OCI-LY3 (cell line): ENCODE measurements at regions not wholly inside any gene's neighbourhood (a gene's known extent, or its start where the extent isn't known, plus 50 kb on each side); places are given as distances from the start of the nearest gene placed in this dataset.

ENCODE experiments used
- H2AFZ ChIP-seq: fragments of 200-600, 300-600 bp; shearing (Covaris generic); 2 replicates; pipeline ENCODE4 v1.6.0; 2014; ENCODE audit warnings: antibody characterized with exemption, low read depth, low read length
- H3K27ac ChIP-seq: fragments of 200-600, 300-600 bp; sonication (generic); 2 replicates; pipeline ENCODE4 v1.5.1; 2014; ENCODE audit warnings: mild to moderate bottlenecking, low read length, moderate library complexity, mixed read lengths
- H3K27me3 ChIP-seq: fragments of 200-600, 300-600 bp; sonication (generic); 2 replicates; pipeline ENCODE4 v1.6.1; 2014; ENCODE audit warnings: low read depth, low read length, mixed read lengths
- H3K36me3 ChIP-seq: fragments of 200-600, 300-600 bp; sonication (generic); replicated peaks from 2 replicates; pipeline ENCODE3; 2014; ENCODE audit warnings: low read depth, low read length, mixed read lengths
- H3K4me1 ChIP-seq: fragments of 300-600, 200-600 bp; sonication (generic); 2 replicates; pipeline ENCODE4 v1.6.1; 2014; ENCODE audit warnings: low read length, mixed read lengths
- H3K4me2 ChIP-seq: fragments of 200-600, 300-600 bp; sonication (generic); 2 replicates; pipeline ENCODE4 v1.6.1; 2014; ENCODE audit warnings: low read length, mixed read lengths
- H3K4me3 ChIP-seq: fragments of 300-600, 200-600 bp; sonication (generic); 2 replicates; pipeline ENCODE4 v1.5.1; 2014; ENCODE audit warnings: antibody characterized with exemption, mild to moderate bottlenecking, low read length, moderate library complexity
- H3K79me2 ChIP-seq: fragments of 300-600, 200-600 bp; shearing (Covaris generic); 2 replicates; pipeline ENCODE4 v1.6.1; 2014; ENCODE audit warnings: mild to moderate bottlenecking, low read length, mixed read lengths
- H3K9ac ChIP-seq: fragments of 300-600, 200-600 bp; shearing (Covaris generic); 2 replicates; pipeline ENCODE4 v1.6.0; 2014; ENCODE audit warnings: mild to moderate bottlenecking, low read length, moderate library complexity
- H3K9me3 ChIP-seq: fragments of 200-600, 300-600 bp; shearing (Covaris generic); 2 replicates; pipeline ENCODE4 v1.6.1; 2014; ENCODE audit warnings: low read length, mixed read lengths; ENCODE audit not compliant: insufficient read depth
- H4K20me1 ChIP-seq: fragments of 200-600, 300-600 bp; sonication (generic); 2 replicates; pipeline ENCODE4 v1.6.1; 2016; ENCODE audit warnings: low read length, mixed read lengths; ENCODE audit not compliant: insufficient read depth
- EZH2phosphoT487 ChIP-seq: fragments of 200-600 bp; shearing (Covaris generic); IDR thresholded peaks from 2 replicates; pipeline ENCODE4 v1.6.1; 2018; ENCODE audit warnings: antibody characterized with exemption, mixed run types, low read depth
- TF ChIP-seq, protein P1 (sequence below): fragments of 200-600, 300-600 bp; sonication (generic); IDR thresholded peaks from 2 replicates; pipeline ENCODE4 v1.5.1; 2014; ENCODE audit warnings: antibody characterized with exemption, low read length, low read depth

DNA sequence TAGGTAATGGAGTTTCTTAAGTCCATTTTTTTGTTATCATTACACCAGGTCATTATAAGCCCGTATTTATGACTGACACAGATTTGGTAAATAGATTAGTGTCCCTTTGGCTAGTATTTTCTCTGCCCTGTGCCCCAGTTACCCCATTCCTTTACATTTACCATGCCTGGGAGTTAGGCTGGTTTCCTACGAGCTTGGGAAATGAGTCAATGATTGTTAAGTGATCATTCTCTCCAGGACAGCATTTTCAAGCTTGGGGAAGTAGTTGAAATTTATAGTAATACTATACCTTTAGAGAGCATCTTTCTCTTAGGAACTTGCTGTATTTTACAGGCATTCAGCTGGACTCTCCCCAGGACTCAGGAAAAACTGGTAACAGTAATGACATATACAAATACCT, 573.1 kb downstream of the TLE4 start:
- Histone ChIP-seq H3K9ac (no peak overlapping the region), H4K20me1 (no peaks in the 10 kb centered on the region), H3K27me3 (0 out of 2 replicates have a peak, but pooled peaks cover 5% of the 10 kb centered on the region), H2AFZ (no peak overlapping the region), H3K27ac (no peak overlapping the region), H3K9me3 (peaks cover 2% of the 10 kb centered on the region; the same call in 1 of the 2 replicates), H3K36me3 (no peaks in the 10 kb centered on the region), H3K4me1 (peaks cover 16% of the 10 kb centered on the region), H3K4me3 (no peak overlapping the region), H3K4me2 (no peak overlapping the region), H3K79me2 (no peaks in the 10 kb centered on the region)
- TF ChIP-seq EZH2phosphoT487, result no peak
- TF ChIP-seq, protein P1, sequence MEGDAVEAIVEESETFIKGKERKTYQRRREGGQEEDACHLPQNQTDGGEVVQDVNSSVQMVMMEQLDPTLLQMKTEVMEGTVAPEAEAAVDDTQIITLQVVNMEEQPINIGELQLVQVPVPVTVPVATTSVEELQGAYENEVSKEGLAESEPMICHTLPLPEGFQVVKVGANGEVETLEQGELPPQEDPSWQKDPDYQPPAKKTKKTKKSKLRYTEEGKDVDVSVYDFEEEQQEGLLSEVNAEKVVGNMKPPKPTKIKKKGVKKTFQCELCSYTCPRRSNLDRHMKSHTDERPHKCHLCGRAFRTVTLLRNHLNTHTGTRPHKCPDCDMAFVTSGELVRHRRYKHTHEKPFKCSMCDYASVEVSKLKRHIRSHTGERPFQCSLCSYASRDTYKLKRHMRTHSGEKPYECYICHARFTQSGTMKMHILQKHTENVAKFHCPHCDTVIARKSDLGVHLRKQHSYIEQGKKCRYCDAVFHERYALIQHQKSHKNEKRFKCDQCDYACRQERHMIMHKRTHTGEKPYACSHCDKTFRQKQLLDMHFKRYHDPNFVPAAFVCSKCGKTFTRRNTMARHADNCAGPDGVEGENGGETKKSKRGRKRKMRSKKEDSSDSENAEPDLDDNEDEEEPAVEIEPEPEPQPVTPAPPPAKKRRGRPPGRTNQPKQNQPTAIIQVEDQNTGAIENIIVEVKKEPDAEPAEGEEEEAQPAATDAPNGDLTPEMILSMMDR, result no peak

DNA sequence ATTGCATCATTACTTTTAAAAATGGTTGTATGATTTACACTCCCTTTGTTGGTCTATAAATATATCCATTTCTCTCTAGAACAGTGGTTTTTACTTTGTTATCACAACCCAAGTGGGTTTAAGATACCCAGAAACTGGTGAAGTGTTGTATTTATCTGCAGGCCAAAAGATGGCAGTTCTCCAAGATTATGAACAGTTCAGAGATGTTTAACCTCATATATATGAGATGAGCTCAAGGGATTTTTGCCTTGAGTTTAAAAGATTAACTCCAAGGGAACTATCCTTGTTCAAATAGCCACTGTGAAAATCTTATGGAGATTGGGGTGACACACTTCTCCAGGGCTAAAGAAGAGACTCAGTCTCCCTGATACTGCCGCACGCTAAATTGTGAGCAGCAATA, 572.6 kb downstream of the TLE4 start:
- Histone ChIP-seq H3K4me1 (peaks cover 16% of the 10 kb centered on the region), H3K4me2 (no peak overlapping the region), H4K20me1 (no peaks in the 10 kb centered on the region), H3K4me3 (no peak overlapping the region), H3K9me3 (no peaks in the 10 kb centered on the region), H2AFZ (no peak overlapping the region), H3K36me3 (no peaks in the 10 kb centered on the region), H3K9ac (no peak overlapping the region), H3K27ac (no peak overlapping the region), H3K27me3 (0 out of 2 replicates have a peak, but pooled peaks cover 5% of the 10 kb centered on the region), H3K79me2 (no peaks in the 10 kb centered on the region)
- TF ChIP-seq, protein P1, result no peak
- TF ChIP-seq EZH2phosphoT487, result no peak

DNA sequence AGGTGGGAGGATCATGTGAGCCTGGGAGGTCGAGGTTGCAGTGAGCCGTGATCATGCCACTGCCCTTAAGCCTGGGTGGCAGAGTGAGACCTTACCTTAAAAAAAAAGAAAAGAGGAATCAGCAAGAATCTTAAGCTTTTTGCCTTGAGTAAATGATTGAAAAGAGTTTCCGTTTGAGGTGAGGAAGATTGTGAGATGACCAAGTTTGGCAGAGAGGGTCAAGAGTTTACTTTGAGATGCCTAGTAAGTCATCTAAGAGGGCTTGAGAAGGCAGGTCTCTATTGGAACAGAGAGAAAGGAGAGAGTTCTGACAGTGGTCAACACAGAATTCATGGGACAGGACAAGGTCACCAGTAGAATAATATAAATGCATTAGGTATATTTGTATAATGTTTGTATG, 572.1 kb downstream of the TLE4 start:
- H3K4me1 ChIP-seq, result peaks cover 16% of the 10 kb centered on the region
- H3K27me3 ChIP-seq, result 0 out of 2 replicates have a peak, but pooled peaks cover 5% of the 10 kb centered on the region
- H3K4me2 ChIP-seq, result peak overlapping the region; percentile 51
- H4K20me1 ChIP-seq, result no peaks in the 10 kb centered on the region
- no peaks in the 10 kb centered on the region for H3K9me3 ChIP-seq
- H3K9ac ChIP-seq, result no peak overlapping the region
- TF ChIP-seq, protein P1, result no peak
- no peak for TF ChIP-seq EZH2phosphoT487
- H3K36me3 ChIP-seq, result no peaks in the 10 kb centered on the region
- no peak overlapping the region for H2AFZ ChIP-seq
- no peaks in the 10 kb centered on the region for H3K79me2 ChIP-seq
- H3K4me3 ChIP-seq, result no peak overlapping the region
- no peak overlapping the region for H3K27ac ChIP-seq

DNA sequence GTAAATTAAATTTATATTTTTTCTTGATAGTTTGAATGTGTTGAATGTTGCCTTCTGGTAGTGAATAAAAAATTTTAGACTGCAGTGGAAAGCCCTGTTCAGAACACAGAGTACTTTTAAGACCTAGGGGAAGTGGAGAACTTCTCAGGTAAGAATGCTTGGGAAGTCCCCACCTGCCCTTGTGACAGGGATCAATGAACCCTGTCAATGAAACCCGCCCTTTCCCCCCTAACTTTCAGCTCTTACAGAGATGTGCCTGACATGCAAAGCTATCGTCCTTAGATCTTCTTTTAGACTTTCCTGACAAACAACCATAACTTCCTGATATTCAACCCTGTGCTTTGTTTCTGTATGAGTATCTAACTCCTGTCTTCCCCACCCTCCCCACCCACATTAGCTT, 562.7 kb downstream of the TLE4 start:
- H3K4me3 ChIP-seq, result peak overlapping the region; percentile 57
- TF ChIP-seq, protein P1, result no peak
- TF ChIP-seq EZH2phosphoT487, result no peak
- peak overlapping the region; percentile 74 for H3K4me2 ChIP-seq
- peaks cover 47% of the 10 kb centered on the region for H3K4me1 ChIP-seq
- no peaks in the 10 kb centered on the region for H3K9me3 ChIP-seq
- H3K27me3 ChIP-seq, result peaks cover 18% of the 10 kb centered on the region
- no peak overlapping the region for H2AFZ ChIP-seq
- no peaks in the 10 kb centered on the region for H4K20me1 ChIP-seq
- peak overlapping the region; percentile 57; the same call in 1 of the 2 replicates for H3K27ac ChIP-seq
- H3K9ac ChIP-seq, result 0 out of 2 replicates have a peak overlapping the region, but pooled peaks have one; percentile 46
- no peaks in the 10 kb centered on the region for H3K36me3 ChIP-seq
- H3K79me2 ChIP-seq, result no peaks in the 10 kb centered on the region
